ENCODE measurements at regions not wholly inside any gene's neighbourhood (a gene's known extent, or its start where the extent isn't known, plus 50 kb on each side); places are given as distances from the start of the nearest gene placed in this dataset.

DNA sequence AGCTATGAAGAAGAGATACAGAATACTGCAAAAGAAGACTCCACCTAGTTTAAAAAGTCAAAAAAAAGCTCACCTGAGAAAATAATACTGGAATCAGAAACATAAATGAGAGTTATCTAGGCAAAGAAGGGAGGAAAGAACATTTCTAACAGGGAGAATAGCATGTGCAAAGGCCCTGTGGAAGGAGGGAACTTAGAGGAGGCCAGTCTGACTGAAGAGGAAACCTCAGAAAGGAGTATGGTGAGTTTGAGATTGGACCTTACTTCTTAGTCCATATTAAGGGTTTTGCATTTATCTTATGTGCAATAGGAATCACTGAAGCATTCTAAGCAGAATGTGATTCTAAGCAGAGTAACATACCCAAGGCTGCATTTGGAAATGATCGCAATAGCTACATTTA is 193.2 kb downstream of the LNPK start:
- Histone ChIP-seq H3K4me1 (ENCODE audit: insufficient read depth) (peaks cover 16% of the 10 kb centered on the region), H3K9me2 (ENCODE audit: insufficient read depth) (no peaks in the 10 kb centered on the region), H3K27ac (no peak overlapping the region), H3K9ac (no peak overlapping the region), H3K4me2 (ENCODE audit: unreplicated experiment) (no peak overlapping the region), H3K36me3 (ENCODE audit: low read depth) (no peaks in the 10 kb centered on the region), H3K79me2 (ENCODE audit: insufficient read depth) (no peaks in the 10 kb centered on the region), H3K27me3 (replicated peaks; ENCODE audit: insufficient read depth) (no peaks in the 10 kb centered on the region), H3K9me3 (ENCODE audit: low read depth) (no peaks in the 10 kb centered on the region), H4K20me1 (ENCODE audit: insufficient read depth) (no peaks in the 10 kb centered on the region), H3K4me3 (no peak overlapping the region), H2AFZ (no peak overlapping the region), H3F3A (ENCODE audit: insufficient read depth) (no peaks in the 10 kb centered on the region)
- in situ Hi-C loops (cut with MboI) = no loop called here
- no peak for DNase-seq
- 96 to 97% methylated on average over 1 of the region's 1 CpG for WGBS, 2 experiments (ENCODE audit: low coverage in 1 of 2, low lambda C conversion rate in 2 of 2, missing lambda C conversion rate in 2 of 2)
- TF ChIP-seq EZH2phosphoT487 (IDR thresholded peaks at IDR 0.05; ENCODE audit: insufficient read depth, low read depth) (no peak), EZH2 (IDR thresholded peaks at IDR 0.05; ENCODE audit: insufficient read depth, poor library complexity, severe bottlenecking) (no peak)

DNA sequence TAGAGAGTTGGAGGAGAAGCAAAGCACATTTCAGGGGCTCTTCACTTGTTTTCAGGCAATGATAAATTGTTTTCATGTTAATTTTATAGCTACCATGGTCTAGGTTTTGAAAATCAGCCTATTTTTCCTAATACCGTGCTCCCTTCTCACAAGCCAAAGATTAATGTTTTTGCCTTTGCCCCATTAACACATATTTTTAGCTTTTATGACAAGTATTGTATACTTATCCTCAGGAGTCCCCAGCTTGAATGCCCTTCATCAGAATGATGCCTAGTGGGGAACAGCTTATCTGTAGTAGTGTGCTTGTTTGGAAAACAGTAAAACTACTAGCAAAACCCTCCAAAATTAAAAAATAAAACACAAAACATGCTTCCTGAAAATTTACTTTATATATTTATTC is 194.0 kb downstream of the LNPK start:
- H3K9me2 ChIP-seq (ENCODE audit: insufficient read depth) = no peaks in the 10 kb centered on the region
- no peak overlapping the region for H3K4me3 ChIP-seq
- WGBS, 2 experiments (ENCODE audit: low coverage in 1 of 2, low lambda C conversion rate in 2 of 2, missing lambda C conversion rate in 2 of 2) = 53 to 78% methylated on average over 1 of the region's 1 CpG
- no peaks in the 10 kb centered on the region for H3K79me2 ChIP-seq (ENCODE audit: insufficient read depth)
- no peaks in the 10 kb centered on the region for H3F3A ChIP-seq (ENCODE audit: insufficient read depth)
- peaks cover 16% of the 10 kb centered on the region for H3K4me1 ChIP-seq (ENCODE audit: insufficient read depth)
- H3K27me3 ChIP-seq (replicated peaks; ENCODE audit: insufficient read depth) = no peaks in the 10 kb centered on the region
- no peak for TF ChIP-seq EZH2phosphoT487 (IDR thresholded peaks at IDR 0.05; ENCODE audit: insufficient read depth, low read depth)
- no peak for TF ChIP-seq EZH2 (IDR thresholded peaks at IDR 0.05; ENCODE audit: insufficient read depth, poor library complexity, severe bottlenecking)
- H3K9me3 ChIP-seq (ENCODE audit: low read depth) = no peaks in the 10 kb centered on the region
- no peak overlapping the region for H3K27ac ChIP-seq
- DNase-seq = no peak
- H2AFZ ChIP-seq = no peak overlapping the region
- no peak overlapping the region for H3K4me2 ChIP-seq (ENCODE audit: unreplicated experiment)
- H3K36me3 ChIP-seq (ENCODE audit: low read depth) = no peaks in the 10 kb centered on the region
- no peaks in the 10 kb centered on the region for H4K20me1 ChIP-seq (ENCODE audit: insufficient read depth)
- no peak overlapping the region for H3K9ac ChIP-seq
- in situ Hi-C loops (cut with MboI) = no loop called here

DNA sequence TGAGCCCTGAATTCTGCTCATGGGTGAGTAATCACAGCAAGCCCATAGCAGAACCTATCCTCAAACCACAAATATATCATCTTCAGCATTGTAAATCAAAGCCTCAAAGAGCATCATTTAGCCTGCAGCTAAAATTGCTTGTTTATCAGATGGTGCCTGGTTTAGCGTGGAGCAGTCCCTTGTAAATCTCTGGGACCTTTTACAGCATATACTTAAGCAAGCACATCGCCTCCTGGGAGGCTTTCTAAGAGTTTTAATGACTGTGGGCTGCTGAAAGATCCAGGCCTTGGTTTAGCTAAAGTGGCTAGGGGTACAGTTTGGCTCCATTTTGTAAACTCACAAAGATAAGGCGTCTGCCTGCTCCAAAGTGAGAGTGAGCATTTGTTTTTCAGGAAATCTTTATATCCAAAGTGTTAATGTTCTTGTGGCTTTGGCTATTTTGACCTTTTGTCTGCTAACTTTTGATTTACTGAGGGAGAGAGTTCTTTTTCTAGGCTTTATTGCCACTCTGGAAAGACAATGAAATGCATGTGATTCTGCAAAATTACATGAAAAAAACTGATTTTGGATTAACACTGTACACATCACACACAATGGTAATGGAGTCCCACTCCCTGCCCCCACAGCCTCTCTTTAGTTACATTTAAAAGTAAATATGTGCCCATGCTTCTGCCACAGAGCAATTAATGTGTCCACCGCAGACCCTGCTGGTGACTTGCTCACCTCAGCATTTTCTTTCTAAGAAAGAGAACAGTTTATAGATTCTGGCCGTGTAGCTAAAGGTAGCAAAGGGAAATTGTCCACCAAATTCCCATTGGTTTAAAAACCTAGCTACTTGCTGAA is 194.8 kb downstream of the LNPK start:
- Histone ChIP-seq H3K9ac (no peak overlapping the region), H3K4me1 (ENCODE audit: insufficient read depth) (peaks cover 15% of the 10 kb centered on the region), H4K20me1 (ENCODE audit: insufficient read depth) (no peaks in the 10 kb centered on the region), H3K27me3 (replicated peaks; ENCODE audit: insufficient read depth) (no peaks in the 10 kb centered on the region), H3K9me3 (ENCODE audit: low read depth) (no peaks in the 10 kb centered on the region), H3F3A (ENCODE audit: insufficient read depth) (no peaks in the 10 kb centered on the region), H2AFZ (0 out of 2 replicates have a peak overlapping the region, but pooled peaks have one; percentile 7), H3K27ac (no peak overlapping the region), H3K36me3 (ENCODE audit: low read depth) (no peaks in the 10 kb centered on the region), H3K79me2 (ENCODE audit: insufficient read depth) (no peaks in the 10 kb centered on the region), H3K4me2 (ENCODE audit: unreplicated experiment) (no peak overlapping the region), H3K4me3 (no peak overlapping the region), H3K9me2 (ENCODE audit: insufficient read depth) (no peaks in the 10 kb centered on the region)
- in situ Hi-C loops (cut with MboI) = no loop called here
- TF ChIP-seq EZH2 (IDR thresholded peaks at IDR 0.05; ENCODE audit: insufficient read depth, poor library complexity, severe bottlenecking) = no peak
- WGBS, 2 experiments (ENCODE audit: low coverage in 1 of 2, low lambda C conversion rate in 2 of 2, missing lambda C conversion rate in 2 of 2) = 63 to 67% methylated on average over 5 of the region's 5 CpGs
- peak; percentile 42 for DNase-seq

DNA sequence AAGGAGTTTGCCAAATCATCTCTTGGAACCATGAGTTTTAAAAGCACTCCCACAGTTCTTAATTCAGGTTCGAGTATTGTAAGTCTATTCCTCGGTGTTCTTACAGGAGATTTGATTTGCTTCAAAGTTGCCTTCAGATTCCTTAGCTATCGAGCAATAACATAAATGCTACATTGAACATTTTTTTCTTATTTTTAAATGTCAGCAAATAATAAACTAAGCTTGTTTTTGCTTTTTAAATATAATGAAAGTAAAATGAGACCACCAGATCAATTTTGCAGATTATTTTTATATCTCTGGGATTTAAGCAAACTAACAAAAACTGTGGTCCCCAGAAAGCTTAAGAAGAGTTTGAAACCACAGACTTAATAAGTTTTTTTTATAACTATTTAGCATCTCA is 195.5 kb downstream of the LNPK start:
- Histone ChIP-seq H3K79me2 (ENCODE audit: insufficient read depth) (no peaks in the 10 kb centered on the region), H3K27me3 (replicated peaks; ENCODE audit: insufficient read depth) (no peaks in the 10 kb centered on the region), H4K20me1 (ENCODE audit: insufficient read depth) (no peaks in the 10 kb centered on the region), H3K9me3 (ENCODE audit: low read depth) (no peaks in the 10 kb centered on the region), H3K4me1 (ENCODE audit: insufficient read depth) (peaks cover 10% of the 10 kb centered on the region), H3K4me2 (ENCODE audit: unreplicated experiment) (no peak overlapping the region), H3K9me2 (ENCODE audit: insufficient read depth) (no peaks in the 10 kb centered on the region), H2AFZ (no peak overlapping the region), H3K4me3 (no peak overlapping the region), H3F3A (ENCODE audit: insufficient read depth) (no peaks in the 10 kb centered on the region), H3K27ac (no peak overlapping the region), H3K9ac (no peak overlapping the region), H3K36me3 (ENCODE audit: low read depth) (no peaks in the 10 kb centered on the region)
- 84 to 86% methylated on average over 3 of the region's 3 CpGs for WGBS, 2 experiments (ENCODE audit: low coverage in 1 of 2, low lambda C conversion rate in 2 of 2, missing lambda C conversion rate in 2 of 2)
- no peak for TF ChIP-seq EZH2phosphoT487 (IDR thresholded peaks at IDR 0.05; ENCODE audit: insufficient read depth, low read depth)
- TF ChIP-seq EZH2 (IDR thresholded peaks at IDR 0.05; ENCODE audit: insufficient read depth, poor library complexity, severe bottlenecking) = no peak
- no peak for DNase-seq
- in situ Hi-C loops (cut with MboI) = no loop called here

Measured in GM23248 (cell line).